Mucosa of descending colon (tissue), 3 donors: ENCODE measurements at regions not wholly inside any gene's neighbourhood (a gene's known extent, or its start where the extent isn't known, plus 50 kb on each side); places are given as distances from the start of the nearest gene placed in this dataset.

Experiments used
- ATAC-seq: fragments of 200-7000 bp; cut with Tn5 transposase; one replicate; pipeline ENCODE4 v1.9.1; 2020; ENCODE audit warnings: mild to moderate bottlenecking, moderate library complexity
- DNase-seq, 3 donors: peaks; one replicate each; pipeline ENCODE4 v3.0.0-alpha.2; 2020
- H3K36me3 ChIP-seq: fragments of 200-600 bp; one replicate; pipeline ENCODE4 v1.8.0; 2021; ENCODE audit warnings: low read depth, mild to moderate bottlenecking
- H3K4me1 ChIP-seq: fragments of 200-600 bp; one replicate; pipeline ENCODE4 v1.8.0; 2021; ENCODE audit warnings: low read depth, mild to moderate bottlenecking
- H3K4me3 ChIP-seq: fragments of 200-600 bp; one replicate; pipeline ENCODE4 v1.8.0; 2021; ENCODE audit warnings: mild to moderate bottlenecking
- H3K9me3 ChIP-seq: fragments of 200-600 bp; one replicate; pipeline ENCODE4 v1.8.0; 2021; ENCODE audit warnings: mild to moderate bottlenecking
- intact Hi-C, 2 donors: fragments of 100-400 bp; cut with DNase I in 1 of 2; cut with micrococcal nuclease in 1 of 2; formaldehyde crosslinking; loops; one replicate each; pipeline versions ENCODE4 v1.11.0 to v1.11.1; 2022; cut with DNase I, micrococcal nuclease
- TF ChIP-seq, protein P1 (sequence below): fragments of 200-600 bp; IDR thresholded peaks from one replicate; pipeline ENCODE4 v1.8.0; 2022; ENCODE audit warnings: antibody characterized with exemption, mild to moderate bottlenecking
- donor health status: DM: no; HTN: no; CAD: no; lungs with moderate emphysema.
- donor health status: DM: no; HTN: no; CAD: no.
- donor health status: DM: no; HTN: yes; CAD: no.

DNA sequence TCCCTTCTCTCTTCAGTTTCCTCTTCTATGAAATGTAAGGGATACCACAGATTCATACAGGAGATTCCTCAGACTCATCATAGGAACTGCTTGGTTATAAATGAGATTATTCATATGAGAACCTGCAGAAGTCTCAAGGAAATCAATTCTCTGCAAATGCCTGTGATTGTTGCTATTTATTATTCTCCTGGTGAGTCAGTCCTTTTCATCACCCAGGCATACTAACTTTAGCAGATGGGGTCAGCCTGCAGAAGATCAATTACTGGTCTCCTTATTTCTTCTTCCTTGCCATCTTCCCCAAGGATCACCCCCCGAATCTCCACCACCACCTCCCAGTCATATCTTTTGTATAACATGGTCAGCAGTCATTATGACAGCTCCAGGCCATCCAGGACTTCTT, 53.8 kb upstream of the DCP1A start:
- Histone ChIP-seq H3K4me1 (no peaks in the 10 kb centered on the region), H3K4me3 (no peak overlapping the region), H3K36me3 (no peaks in the 10 kb centered on the region), H3K9me3 (no peaks in the 10 kb centered on the region)
- TF ChIP-seq, protein P1, sequence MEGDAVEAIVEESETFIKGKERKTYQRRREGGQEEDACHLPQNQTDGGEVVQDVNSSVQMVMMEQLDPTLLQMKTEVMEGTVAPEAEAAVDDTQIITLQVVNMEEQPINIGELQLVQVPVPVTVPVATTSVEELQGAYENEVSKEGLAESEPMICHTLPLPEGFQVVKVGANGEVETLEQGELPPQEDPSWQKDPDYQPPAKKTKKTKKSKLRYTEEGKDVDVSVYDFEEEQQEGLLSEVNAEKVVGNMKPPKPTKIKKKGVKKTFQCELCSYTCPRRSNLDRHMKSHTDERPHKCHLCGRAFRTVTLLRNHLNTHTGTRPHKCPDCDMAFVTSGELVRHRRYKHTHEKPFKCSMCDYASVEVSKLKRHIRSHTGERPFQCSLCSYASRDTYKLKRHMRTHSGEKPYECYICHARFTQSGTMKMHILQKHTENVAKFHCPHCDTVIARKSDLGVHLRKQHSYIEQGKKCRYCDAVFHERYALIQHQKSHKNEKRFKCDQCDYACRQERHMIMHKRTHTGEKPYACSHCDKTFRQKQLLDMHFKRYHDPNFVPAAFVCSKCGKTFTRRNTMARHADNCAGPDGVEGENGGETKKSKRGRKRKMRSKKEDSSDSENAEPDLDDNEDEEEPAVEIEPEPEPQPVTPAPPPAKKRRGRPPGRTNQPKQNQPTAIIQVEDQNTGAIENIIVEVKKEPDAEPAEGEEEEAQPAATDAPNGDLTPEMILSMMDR, result no peak
- no peak for DNase-seq
- intact Hi-C loops, result no loop called here
- ATAC-seq, result no peak

DNA sequence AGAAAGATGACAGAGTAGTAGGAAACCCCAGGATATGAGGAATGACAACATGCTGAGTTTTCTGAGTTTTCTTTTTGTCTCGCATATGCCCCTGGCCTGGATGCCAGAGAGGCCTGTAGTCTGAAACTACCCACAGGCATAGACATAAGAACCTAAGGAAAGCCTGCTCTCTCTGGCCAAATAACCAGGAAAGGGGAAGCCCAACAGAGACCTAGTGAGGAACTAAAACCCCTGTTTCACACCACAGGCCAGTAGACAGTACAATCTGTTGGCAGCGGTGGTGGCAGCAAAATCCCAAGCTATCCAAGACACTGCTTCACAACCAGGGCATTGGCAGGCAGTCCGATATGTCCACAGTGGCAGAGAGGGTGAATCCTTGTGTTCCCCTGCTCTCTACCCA, 55.0 kb upstream of the DCP1A start:
- TF ChIP-seq, protein P1, result no peak
- DNase-seq (no peak), ATAC-seq (no peak)
- Histone ChIP-seq H3K36me3 (no peaks in the 10 kb centered on the region), H3K4me1 (no peaks in the 10 kb centered on the region), H3K4me3 (no peak overlapping the region), H3K9me3 (no peaks in the 10 kb centered on the region)
- intact Hi-C loops, result no loop called here

DNA sequence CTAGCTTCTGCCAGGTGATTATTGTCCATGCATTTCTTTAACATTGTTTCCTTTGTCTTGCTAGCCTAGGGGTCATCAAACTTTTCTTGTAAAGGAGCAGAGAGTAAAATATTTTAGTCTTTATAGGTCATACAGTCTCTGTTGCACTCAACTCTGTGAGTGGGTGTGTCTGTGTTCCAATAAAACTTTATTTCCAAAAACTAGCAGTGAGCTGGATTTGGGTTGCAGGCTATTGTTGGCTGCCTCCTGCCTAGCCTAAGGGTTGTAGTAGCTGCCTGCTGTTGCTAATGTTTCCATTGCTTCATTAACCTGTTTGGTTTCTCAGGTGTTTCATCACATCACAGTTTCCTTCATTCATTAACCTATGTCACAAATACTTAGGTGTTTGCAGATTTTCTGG, 64.0 kb upstream of the DCP1A start:
- no peaks in the 10 kb centered on the region for H3K36me3 ChIP-seq
- H3K4me1 ChIP-seq, result no peaks in the 10 kb centered on the region
- no peak overlapping the region for H3K4me3 ChIP-seq
- peaks cover 19% of the 10 kb centered on the region for H3K9me3 ChIP-seq
- intact Hi-C loops, result no loop called here
- ATAC-seq (no peak), DNase-seq (no peak)
- TF ChIP-seq, protein P1, result no peak

DNA sequence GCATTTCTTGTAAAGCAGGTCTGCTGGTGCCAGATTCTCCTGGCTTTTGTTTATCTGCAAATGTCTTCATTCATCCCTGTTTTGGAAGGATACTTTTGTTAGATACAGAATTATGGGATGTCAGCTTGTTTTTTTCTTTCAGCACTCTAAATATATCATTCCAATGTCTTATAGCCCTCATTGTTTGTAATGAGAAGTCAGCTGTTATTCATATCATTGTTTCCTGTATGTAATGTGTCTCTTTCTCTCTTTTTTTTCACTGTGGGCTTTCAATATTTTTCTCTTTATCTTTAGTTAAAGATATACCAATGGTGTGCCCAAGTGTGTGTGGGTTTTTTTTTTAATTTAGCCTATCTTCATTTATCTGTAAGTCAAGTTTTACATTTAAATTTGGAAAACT, 65.6 kb upstream of the DCP1A start:
- intact Hi-C loops, result no loop called here
- no peak overlapping the region for H3K4me3 ChIP-seq
- DNase-seq, result no peak
- H3K36me3 ChIP-seq, result no peaks in the 10 kb centered on the region
- TF ChIP-seq, protein P1, result no peak
- H3K9me3 ChIP-seq, result peaks cover 19% of the 10 kb centered on the region
- H3K4me1 ChIP-seq, result no peaks in the 10 kb centered on the region
- no peak for ATAC-seq

DNA sequence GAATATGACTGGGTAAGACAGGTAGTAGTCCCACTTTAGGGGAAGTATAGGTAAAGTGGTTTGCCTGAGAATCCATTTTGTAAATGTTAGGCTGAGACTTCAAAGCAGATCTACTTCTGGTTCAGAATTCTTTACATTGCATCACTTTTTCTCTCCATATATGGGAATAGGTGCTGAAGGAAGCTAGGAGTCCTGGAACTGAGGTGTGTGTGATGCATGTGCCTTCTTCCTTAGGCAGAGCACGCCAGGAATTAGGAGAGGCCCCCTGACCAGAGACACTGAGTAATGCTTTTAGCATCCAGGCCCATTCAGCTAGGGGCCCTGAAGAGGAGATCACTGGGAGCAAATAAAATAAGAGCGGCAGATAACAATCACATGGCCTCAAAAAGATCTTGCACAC, 69.2 kb upstream of the DCP1A start:
- peaks cover 19% of the 10 kb centered on the region for H3K9me3 ChIP-seq
- TF ChIP-seq, protein P1, result no peak
- no peak overlapping the region for H3K4me3 ChIP-seq
- DNase-seq, result no peak
- H3K4me1 ChIP-seq, result no peaks in the 10 kb centered on the region
- ATAC-seq, result no peak
- no peaks in the 10 kb centered on the region for H3K36me3 ChIP-seq
- intact Hi-C loops, result no loop called here

DNA sequence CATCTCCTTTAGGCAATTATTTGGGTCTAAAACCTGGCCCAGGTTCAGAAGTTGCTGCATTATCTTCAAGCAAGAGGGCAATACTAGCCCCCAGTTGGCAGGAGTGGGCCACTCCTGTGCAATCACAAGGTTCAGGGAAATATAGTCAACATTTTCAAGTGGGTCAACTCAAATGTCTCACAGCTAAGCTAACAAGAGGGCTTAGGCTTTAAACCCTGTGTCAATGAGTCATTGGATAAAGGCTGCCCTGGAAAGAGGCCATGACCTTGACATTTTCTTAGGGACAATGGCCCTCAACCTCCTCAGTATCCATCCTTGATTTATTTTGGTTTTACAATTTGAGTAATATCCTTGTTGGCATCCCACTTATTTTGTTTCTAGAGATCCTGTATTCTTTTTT, 73.5 kb upstream of the DCP1A start:
- Histone ChIP-seq H3K36me3 (no peaks in the 10 kb centered on the region), H3K4me1 (no peaks in the 10 kb centered on the region), H3K4me3 (no peak overlapping the region), H3K9me3 (no peaks in the 10 kb centered on the region)
- ATAC-seq, result no peak
- intact Hi-C loops, result no loop called here
- DNase-seq, result no peak
- TF ChIP-seq, protein P1, result no peak
